ENCODE measurements at regions not wholly inside any gene's neighbourhood (a gene's known extent, or its start where the extent isn't known, plus 50 kb on each side); places are given as distances from the start of the nearest gene placed in this dataset.

- Histone ChIP-seq H3K27me3 (ENCODE audit: control insufficient read depth in 1 of 2, insufficient read depth in 2 of 2, low read length in 1 of 2) (no peaks in the 10 kb centered on the region), H3K4me3 (ENCODE audit: low read length in 2 of 2) (no peak overlapping the region), H3K9me3 (ENCODE audit: control insufficient read depth, low read length) (no peaks in the 10 kb centered on the region), H3K27ac (ENCODE audit: low read depth in 1 of 2, low read length in 2 of 2) (no peak overlapping the region), H3K36me3 (ENCODE audit: control insufficient read depth in 1 of 2, insufficient read depth in 2 of 2, low read length in 1 of 2) (no peaks in the 10 kb centered on the region), H3K4me1 (ENCODE audit: control insufficient read depth in 1 of 2, insufficient read depth in 2 of 2, low read length in 2 of 2) (no peaks in the 10 kb centered on the region)
- intact Hi-C loops (cut with DNase I): loop anchor here in 1 of 2 donors (5.0 kb wide), 1 partner anchor 73 kb away; no protein-coding TSS in a partner anchor
- 56 to 64% methylated on average over 3 of the region's 3 CpGs for WGBS, 2 donors
- DNase-seq: no peak
- no peak for ATAC-seq (ENCODE audit: low FRiP score)
Measured at GRCh38 chr2:172674968-172675303, 60.7 kb upstream of the RAPGEF4 start.

- Histone ChIP-seq H3K4me3 (ENCODE audit: low read length in 2 of 2) (no peak overlapping the region), H3K27me3 (ENCODE audit: control insufficient read depth in 1 of 2, insufficient read depth in 2 of 2, low read length in 1 of 2) (no peaks in the 10 kb centered on the region), H3K36me3 (ENCODE audit: control insufficient read depth in 1 of 2, insufficient read depth in 2 of 2, low read length in 1 of 2) (no peaks in the 10 kb centered on the region), H3K4me1 (ENCODE audit: control insufficient read depth in 1 of 2, insufficient read depth in 2 of 2, low read length in 2 of 2) (no peaks in the 10 kb centered on the region), H3K27ac (ENCODE audit: low read depth in 1 of 2, low read length in 2 of 2) (no peak overlapping the region), H3K9me3 (ENCODE audit: control insufficient read depth, low read length) (no peaks in the 10 kb centered on the region)
- DNase-seq (no peak), ATAC-seq (ENCODE audit: low FRiP score) (no peak)
- intact Hi-C loops (cut with DNase I): loop anchor here in 1 of 2 donors (2.0 kb wide), 1 partner anchor 85 kb away; no protein-coding TSS in a partner anchor
Measured at GRCh38 chr2:172677363-172677762, 58.3 kb upstream of the RAPGEF4 start.

- Histone ChIP-seq H3K4me1 (ENCODE audit: control insufficient read depth in 1 of 2, insufficient read depth in 2 of 2, low read length in 2 of 2) (no peaks in the 10 kb centered on the region), H3K9me3 (ENCODE audit: control insufficient read depth, low read length) (no peaks in the 10 kb centered on the region), H3K27me3 (ENCODE audit: control insufficient read depth in 1 of 2, insufficient read depth in 2 of 2, low read length in 1 of 2) (no peaks in the 10 kb centered on the region), H3K4me3 (ENCODE audit: low read length in 2 of 2) (no peak overlapping the region), H3K27ac (ENCODE audit: low read depth in 1 of 2, low read length in 2 of 2) (no peak overlapping the region), H3K36me3 (ENCODE audit: control insufficient read depth in 1 of 2, insufficient read depth in 2 of 2, low read length in 1 of 2) (no peaks in the 10 kb centered on the region)
- intact Hi-C loops (cut with DNase I): no loop called here
- DNase-seq (no peak), ATAC-seq (ENCODE audit: low FRiP score) (no peak)
- 73 to 78% methylated on average over 2 of the region's 2 CpGs for WGBS, 2 donors
Measured at GRCh38 chr2:172680436-172681068, 55.1 kb upstream of the RAPGEF4 start.

- Histone ChIP-seq H3K36me3 (ENCODE audit: control insufficient read depth in 1 of 2, insufficient read depth in 2 of 2, low read length in 1 of 2) (no peaks in the 10 kb centered on the region), H3K9me3 (ENCODE audit: control insufficient read depth, low read length) (peaks cover 3% of the 10 kb centered on the region), H3K4me1 (ENCODE audit: control insufficient read depth in 1 of 2, insufficient read depth in 2 of 2, low read length in 2 of 2) (no peaks in the 10 kb centered on the region), H3K27ac (ENCODE audit: low read depth in 1 of 2, low read length in 2 of 2) (no peak overlapping the region), H3K4me3 (ENCODE audit: low read length in 2 of 2) (no peak overlapping the region), H3K27me3 (ENCODE audit: control insufficient read depth in 1 of 2, insufficient read depth in 2 of 2, low read length in 1 of 2) (no peaks in the 10 kb centered on the region)
- intact Hi-C loops (cut with DNase I): no loop called here
- DNase-seq: no peak
- no peak for ATAC-seq (ENCODE audit: low FRiP score)
- WGBS, 2 donors: 82 to 95% methylated on average over 4 of the region's 4 CpGs
Measured at GRCh38 chr2:172685467-172685866, 50.2 kb upstream of the RAPGEF4 start.

Data from aorta (tissue), 5 donors.